GM21515 (cell line): ENCODE measurements at regions not wholly inside any gene's neighbourhood (a gene's known extent, or its start where the extent isn't known, plus 50 kb on each side); places are given as distances from the start of the nearest gene placed in this dataset.
"Not testable (repeated sequence)": the region's sequence is repeated elsewhere in the genome, so short reads cannot be mapped to it uniquely, and the experiment has no call there.

ENCODE experiments used
- ATAC-seq: cut with Tn5 transposase; IDR thresholded peaks from one replicate; pipeline ENCODE4 v1.9.1; 2021; ENCODE audit not compliant: unreplicated experiment

- ATAC-seq, result no peak
Measured at GRCh38 chr3:194908496-194908895, 222.8 kb downstream of the FAM43A start.

DNA sequence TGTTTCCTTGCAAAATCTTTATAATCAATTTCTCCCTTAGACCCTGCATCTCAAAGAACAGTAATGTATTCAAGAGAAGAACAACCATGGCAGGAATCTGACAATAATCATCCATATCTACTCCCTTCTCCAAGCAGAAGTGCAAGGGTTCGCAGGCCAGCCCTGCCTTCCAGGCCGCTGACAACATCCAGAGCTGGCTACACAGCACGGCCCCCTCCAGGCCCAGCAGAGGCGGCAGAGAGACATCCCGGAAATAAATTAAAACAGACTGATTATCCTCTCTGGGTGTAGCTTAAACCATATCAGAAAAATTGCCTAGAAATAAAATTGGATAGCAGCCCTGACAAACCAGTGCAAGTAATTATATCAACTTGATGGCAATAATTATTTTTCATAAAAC, 223.3 kb downstream of the FAM43A start:
- ATAC-seq, result no peak

DNA sequence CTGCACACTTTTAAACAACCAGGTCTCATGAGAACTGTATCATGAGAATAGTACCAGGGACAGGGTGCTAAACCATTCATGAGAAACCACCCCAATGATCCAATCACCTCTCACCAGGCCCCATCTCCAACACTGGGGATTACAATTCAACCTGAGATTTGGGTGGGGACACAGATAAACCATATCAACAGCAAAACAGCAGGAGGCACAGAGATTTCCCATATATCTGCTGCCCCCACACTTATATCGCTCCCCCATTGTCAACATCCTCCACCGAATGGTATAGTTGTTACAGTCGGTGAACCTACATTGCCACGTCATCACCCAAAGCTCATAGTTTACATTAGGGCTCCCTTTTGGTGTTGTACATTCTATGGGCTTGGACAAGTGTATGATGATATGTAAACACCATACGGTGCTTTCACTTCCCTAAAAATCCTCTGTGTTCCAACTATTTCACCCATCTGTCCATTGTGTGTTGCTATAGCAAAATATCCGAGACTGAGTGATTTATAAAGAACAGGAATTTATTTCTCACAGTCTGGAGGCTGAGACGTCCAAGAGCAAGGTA, 224.8 kb downstream of the FAM43A start:
- ATAC-seq, result no peak

DNA sequence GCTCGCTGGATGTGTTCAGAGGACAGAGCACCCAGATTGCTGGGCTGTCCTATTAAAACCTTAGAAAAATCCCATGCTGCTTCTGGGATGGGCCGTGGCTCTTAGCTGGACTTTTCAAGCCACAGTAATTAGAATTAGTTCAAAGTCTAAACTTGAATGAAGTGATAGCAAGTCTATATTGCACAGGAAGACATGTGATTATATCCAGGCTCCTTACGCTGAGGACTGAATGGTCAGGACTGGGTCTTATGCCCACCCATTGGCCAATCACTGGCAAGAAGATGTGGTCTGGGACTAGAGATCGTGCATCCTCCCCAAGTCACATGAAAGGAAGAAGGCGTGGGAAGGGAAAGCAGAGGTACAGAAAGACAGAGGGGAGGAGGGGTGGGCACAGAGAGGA, 227.6 kb downstream of the FAM43A start:
- no peak for ATAC-seq

- ATAC-seq, result not testable (repeated sequence)
Measured at GRCh38 chr3:194924889-194925288, 239.2 kb downstream of the FAM43A start.

GRCh38 chr3:194925614-194926013, 239.9 kb downstream of the FAM43A start:
- no peak for ATAC-seq

DNA sequence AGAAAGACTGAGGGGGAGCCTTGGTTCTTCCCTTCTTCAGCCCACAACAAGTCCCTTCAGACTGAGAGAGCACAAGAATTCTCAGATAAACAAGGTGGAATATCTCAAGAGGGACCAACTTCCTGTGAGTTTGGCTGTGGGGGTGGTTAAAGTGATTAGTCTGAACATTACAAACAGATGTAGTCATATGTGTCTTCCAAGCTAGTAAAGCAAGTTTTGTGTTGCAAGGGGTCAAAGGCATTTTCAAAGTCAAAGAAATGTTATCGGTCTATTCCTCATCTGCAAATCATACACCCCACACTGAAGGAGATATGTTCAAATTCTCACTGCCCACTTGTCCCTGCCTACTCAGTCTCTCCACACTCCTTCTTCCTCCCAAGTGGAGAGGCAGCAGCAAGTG, 242.5 kb downstream of the FAM43A start:
- no peak for ATAC-seq

GRCh38 chr3:194928831-194929577, 243.3 kb downstream of the FAM43A start:
- ATAC-seq, result peak; percentile 91

DNA sequence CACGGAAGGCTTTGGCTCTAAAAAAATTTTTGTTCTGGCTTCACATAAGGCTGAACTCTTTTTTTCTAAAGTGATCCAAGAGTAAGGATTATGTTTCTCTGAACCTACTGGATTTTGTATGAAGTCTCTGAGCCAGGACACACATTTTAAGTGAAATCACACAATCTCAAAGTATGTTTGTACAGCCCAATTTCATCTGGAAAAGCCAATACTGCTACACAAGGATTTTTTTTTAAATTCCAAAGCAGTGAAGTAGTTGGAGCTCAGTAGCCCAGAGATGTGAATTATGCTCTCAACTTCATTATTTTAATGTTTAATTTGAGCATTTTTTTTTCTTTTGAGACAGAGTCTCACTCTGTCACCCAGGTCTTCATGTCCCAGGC, 243.9 kb downstream of the FAM43A start:
- ATAC-seq, result no peak

DNA sequence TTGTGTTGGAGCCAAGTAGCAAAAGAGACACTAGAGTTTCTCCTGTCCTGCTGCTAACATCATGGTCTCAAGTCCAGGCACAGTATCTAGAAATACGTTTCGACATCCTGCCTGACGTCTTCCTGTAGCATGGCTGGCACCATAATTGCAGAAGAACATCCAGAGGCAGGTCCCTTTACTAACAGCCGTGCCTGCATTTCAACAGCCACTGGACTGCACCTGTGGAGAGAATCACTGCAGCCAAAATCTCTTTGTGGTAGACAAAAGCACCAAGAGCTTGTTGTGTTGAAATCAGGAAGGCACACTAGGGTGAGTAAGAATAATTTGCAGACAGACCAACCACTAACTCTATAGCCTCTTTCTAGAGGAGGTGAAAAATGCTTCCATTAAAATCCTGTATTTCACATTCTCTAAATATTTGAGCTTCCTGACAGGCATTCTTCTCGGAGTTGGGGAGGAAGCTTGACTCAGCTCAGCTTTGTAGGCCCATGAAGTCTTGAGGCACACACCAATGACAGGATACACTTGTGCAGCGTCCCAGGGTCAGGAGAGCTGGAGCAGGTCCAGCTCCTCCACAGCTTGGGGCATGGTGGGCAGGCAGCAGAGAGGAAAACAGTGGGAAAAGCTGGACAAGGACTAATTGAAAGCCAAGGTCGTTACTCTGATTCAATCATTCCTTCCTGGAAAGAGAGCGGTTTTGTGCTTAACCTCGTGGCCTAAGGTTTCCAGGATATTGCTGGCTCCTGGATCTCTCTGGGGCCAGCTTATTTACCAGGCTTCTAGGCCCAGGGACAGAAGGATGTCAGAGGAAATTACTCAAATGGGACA, 244.9 kb downstream of the FAM43A start:
- ATAC-seq, result no peak

DNA sequence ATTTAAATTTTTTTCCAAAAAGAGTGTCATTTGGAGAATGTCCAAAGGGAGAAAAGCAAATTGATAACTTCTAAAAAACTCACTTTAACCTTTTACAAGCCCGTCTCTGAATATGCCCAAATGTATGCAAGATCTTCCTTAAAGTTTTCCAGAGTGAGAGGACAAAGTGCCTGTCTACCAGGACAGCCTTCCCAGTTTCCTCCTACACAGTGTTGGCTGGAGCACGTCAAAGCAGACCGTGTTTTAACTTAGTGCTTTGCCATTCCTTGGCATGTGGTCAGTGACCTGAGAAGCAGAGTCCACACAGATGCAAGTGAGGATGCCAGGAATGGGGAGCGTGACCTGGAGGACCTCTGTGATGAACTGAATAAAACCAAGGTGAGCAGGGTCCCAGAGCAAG, 245.7 kb downstream of the FAM43A start:
- no peak for ATAC-seq

DNA sequence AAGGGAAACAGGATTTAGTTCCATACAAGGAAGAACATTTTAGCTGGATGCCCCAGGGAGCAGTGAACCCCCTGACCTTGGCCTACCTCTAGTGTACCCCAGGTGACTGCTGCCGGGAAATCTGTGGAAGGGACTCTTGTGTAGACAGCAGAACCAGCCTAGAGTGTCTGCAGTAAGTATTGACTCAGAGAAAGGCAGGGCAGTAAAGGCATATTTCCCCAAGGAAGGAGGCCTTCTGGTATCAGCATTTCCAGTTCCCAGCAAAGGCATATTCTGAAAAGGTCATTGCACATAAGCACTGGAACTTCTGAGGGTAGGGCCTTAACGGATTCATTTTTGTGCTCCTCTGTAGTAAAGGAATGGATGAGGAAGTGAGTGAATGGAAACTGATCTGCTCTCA, 246.2 kb downstream of the FAM43A start:
- ATAC-seq, result no peak

GRCh38 chr3:194933465-194933864, 247.8 kb downstream of the FAM43A start:
- no peak for ATAC-seq

- no peak for ATAC-seq
Measured at GRCh38 chr3:194935061-194935460, 249.4 kb downstream of the FAM43A start.

DNA sequence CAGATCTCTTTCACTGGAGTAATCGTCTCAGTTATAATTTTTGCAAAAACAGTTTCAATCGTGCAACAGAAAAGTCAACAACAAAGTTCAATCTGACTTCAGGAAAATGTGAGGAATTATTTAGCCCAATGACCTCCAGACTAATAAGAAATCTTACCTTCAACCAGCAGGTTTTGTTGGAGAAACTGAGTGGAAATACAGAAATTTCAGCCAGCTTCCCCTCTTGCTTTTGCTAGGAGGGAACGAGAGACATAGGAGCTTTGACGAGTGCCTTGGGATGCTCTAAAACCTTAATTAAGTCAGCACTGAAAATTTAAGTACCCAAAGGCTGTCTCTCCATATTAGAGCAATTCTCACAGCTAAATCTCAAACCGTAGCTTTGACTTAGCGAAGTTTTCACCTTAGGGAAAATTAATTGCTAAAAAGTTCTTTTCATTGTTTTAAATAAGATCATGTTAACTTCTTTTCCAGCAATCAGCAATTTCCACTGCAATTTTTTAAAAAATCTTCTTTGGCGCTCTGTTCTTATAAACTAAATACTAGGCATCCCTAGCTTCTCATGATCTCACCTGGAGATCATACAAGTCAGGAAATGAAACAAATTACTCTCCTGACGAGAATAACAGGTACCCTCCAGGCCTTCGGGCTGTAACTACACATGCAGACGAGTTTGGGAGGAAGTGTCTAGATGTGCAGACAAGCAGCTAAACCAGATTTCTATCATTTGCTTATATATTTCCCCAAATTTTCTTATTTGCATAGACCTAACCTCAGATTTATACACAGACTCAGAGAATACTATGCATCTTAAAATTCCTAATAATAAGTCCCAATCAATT, 250.2 kb downstream of the FAM43A start:
- ATAC-seq, result no peak

GRCh38 chr3:194936659-194937058, 251.0 kb downstream of the FAM43A start:
- ATAC-seq, result no peak

GRCh38 chr3:194937144-194937543, 251.5 kb downstream of the FAM43A start:
- ATAC-seq, result no peak

- no peak for ATAC-seq
Measured at GRCh38 chr3:194937882-194938321, 252.2 kb downstream of the FAM43A start.

GRCh38 chr3:194938845-194939531, 253.3 kb downstream of the FAM43A start:
- ATAC-seq, result no peak

- ATAC-seq, result no peak
Measured at GRCh38 chr3:194939532-194939909, 253.8 kb downstream of the FAM43A start.
